Non-pigmented ciliary epithelial cell (primary cell): ENCODE measurements at regions not wholly inside any gene's neighbourhood (a gene's known extent, or its start where the extent isn't known, plus 50 kb on each side); places are given as distances from the start of the nearest gene placed in this dataset.
"Not testable (repeated sequence)": the region's sequence is repeated elsewhere in the genome, so short reads cannot be mapped to it uniquely, and the experiment has no call there.

Experiments used
- DNase-seq: peaks from one replicate; pipeline ENCODE4 v3.0.0-alpha.2; 2010; ENCODE audit warnings: low read depth

DNA sequence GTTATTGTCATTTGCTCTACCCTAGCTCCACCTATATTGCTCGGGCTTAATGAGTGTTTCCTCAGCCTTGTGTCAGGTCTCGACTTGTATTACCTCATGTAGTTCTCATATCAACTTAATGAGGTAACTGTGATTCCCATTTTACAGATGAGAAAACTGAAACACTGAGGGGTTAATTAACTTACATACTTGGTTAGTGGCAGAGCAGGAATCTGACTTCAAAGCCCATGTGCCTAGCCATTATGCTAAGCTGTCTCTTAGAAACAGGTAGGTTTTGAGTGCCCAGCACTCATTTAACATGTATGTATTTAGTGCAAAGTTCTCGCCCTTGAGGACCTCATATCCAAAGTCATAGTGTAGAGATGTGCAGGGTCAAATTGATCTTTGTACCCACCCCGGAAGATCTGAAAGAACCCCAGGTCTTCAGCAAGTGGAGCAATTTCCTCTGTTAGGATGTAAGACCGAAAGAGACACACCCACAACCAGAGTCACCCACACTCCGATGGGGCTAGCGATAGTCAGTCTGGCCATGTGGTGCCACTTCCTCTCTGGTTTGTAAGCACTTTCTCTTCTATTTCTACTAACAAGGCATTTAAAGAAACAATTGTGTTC, 121.0 kb upstream of the SLC39A10 start:
- no peak for DNase-seq

DNA sequence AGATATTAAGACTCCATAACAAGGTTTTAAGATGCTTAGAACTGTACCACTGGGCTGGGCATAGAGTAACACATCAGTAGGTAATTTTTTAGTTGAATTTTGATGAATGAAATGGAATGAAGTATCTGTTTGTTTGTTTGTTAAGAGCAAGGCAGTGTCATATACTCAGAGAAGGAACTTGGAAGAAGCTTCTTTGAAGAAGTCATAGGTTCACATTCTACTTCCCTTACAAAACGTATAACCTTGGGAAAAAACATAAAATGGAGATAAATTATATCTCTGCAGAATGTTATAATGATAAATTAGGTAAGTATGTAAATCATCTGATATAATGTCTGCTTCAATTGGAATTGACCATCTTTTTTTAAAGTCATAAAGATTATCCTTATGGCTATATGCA, 122.1 kb upstream of the SLC39A10 start:
- no peak for DNase-seq

DNA sequence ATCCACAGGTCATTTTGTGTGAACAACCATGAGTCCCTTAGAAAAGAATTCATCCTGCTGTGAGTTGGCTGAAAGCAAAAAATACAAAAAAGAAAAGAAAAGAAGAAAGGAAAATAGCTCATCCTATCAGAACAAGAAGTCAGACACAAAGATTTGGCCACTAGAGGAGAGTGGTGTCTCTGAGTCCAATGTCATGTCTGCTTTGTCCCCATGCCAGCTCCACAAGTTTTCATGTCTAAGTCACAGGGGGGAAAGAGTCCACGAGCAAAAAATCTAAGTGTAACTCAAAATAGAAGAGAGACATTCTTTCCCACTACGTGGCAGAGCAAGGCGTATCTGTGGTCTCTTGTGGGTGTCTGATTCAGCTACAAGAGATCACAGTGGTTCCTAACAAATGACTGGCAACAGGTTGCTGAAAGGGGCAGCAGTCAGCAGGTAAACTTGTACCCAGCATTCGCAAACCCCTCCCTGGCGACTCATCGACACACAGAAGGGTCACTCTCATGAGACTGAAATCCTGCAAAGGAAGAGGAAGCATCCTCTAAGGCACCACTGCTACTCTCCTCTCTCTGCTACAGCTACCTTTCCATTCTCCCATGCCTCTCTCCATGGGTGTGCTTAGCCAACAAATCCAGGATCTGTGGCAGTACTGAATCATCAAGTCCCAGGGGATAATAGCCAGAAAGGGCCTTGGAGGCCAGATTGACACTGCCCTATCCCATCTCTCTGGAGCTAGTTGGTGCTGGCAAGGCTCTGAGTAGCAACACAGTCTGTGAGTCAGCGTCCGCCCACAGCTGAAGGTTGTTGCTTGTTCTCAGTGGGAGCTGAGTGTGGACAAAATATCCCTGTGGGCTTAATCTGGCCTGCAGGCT, 123.0 kb upstream of the SLC39A10 start:
- peak; percentile 88 for DNase-seq

DNA sequence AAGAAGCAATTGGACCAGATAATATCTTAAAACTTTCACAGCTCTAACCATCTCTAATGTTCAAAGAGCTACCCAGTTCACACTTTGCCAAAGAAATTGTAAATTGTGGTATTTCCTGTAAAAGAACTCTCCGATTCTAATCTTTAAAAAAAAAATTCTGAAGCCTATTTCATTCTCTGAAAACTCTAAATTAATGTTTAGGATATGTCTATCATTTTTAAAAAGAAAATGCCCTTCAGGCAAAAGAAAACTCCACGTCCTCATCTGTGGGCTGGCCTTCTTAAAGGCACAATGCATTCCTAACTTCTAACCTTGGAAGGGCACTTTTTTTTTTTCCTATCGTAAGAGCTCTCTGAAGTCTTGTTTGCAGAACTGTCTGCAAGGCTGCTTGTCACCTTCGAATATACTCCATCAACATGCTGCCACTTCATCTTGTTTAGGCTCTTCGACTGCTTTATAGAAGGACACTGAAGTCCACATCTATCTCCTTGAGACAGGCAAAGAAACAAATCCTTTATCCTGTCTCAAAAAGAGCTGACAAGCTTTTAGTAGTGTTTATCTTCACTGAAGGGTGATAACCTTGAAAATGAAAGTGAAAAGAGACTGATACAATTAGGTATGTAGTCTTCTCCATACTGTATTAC, 124.3 kb upstream of the SLC39A10 start:
- DNase-seq: no peak

DNA sequence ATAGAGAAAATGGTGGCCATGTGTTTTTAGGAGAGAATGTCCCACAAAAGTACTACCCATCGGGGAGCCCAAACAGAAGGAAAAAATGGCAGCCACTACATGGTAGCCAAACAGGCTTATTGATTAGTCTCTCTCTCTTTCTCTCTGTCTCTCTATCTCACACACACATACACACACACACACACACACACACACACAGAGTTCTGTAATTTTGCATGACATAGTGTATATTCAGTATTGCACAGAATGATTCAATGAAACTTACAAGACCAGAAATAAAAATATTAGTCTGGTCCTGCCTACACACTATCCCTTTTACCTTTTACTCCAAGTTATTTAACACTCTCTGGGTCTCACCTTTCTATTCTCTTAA, 124.8 kb upstream of the SLC39A10 start:
- no peak for DNase-seq

DNA sequence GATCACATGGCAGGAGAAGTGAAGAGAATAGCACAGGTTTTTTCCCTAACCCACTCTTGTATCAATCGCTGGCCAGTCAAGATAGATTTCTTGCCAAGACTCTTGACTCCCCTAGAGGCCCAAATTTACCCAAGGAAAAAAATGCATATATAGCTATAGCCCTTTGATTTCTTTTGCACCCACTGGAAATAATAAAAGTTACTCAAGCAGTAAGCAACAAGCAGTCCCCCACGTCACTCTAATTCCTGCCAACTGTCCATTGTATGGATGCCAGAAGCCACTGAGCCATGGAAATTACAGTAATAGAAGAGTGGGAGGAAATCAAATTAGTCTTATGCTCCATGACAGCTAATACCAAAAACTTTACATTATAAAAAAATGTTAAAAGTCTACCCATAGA, 125.3 kb upstream of the SLC39A10 start:
- no peak for DNase-seq

DNA sequence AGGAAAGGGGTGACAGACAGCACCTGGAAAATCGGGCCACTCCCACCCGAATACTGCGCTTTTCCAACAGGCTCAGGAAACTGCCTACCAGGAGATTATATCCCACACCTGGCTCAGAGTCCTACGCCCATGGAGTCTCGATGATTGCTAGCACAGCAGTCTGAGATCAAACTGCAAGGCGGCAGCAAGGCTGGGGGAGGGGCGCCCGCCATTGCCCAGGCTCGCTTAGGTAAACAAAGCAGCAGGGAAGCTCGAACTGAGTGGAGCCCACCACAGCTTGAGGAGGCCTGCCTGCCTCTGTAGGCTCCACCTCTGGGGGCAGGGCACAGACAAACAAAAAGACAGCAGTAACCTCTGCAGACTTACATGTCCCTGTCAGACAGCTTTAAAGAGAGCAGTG, 133.8 kb upstream of the SLC39A10 start:
- not testable (repeated sequence) for DNase-seq

DNA sequence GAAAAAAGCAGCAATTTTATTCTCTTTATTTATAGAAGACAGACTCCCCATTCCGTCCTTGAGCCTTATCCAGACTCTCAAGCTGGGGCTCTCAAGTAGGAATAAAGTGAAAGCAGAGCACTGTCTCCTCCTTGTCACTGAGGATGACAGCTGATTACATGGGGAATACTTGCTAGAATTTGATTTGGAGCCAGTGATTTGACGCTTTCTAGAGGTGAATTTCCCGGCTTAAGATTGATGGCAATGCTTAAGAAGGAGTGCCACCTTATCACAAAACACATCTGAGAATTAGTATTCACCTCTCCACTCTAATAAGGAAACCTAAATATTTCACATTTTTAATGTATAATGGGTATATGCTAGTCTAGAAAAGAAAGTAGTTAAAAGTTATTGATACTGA, 135.4 kb upstream of the SLC39A10 start:
- DNase-seq: no peak

DNA sequence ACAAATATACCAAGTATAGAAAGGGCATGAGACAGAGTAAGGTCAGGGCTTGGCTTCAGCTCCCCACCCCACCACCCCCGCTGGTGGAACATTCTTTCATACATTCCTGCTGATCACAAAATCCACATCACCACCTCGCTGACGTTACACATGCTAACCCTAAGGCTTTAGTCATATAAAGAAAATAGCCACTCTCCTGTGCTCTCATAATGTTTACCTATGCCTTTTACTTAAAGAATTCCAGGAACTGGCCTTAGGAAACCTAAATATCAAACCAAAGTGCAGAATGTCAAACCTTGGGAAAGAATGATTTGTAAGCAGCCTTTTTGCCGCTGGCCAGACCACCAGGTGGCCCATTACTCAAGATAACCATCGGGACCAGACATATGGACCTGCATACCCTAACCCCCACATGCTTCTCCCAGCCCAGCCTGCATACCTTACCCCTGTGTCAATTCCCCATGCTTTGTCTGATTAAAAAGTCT, 136.3 kb upstream of the SLC39A10 start:
- DNase-seq: peak; percentile 97

DNA sequence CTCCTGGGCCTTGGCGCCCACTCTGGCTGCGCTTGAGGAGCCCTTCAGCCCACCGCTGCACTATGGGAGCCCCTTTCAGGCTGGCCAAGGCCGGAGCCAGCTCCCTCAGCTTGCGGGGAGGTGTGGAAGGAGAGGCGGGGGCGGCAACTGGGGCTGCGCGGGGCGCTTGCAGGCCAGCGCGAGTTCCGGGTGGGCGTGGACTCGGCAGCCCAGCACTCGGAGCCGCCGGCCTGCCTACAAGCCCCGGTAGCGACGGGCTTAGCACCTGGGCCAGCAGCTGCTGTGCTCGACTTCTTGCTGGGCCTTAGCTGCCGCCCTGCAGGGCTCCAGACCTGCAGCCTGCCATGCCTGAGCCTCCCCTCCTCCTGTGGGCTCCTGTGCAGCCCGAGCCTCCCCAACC, 141.5 kb upstream of the SLC39A10 start:
- no peak for DNase-seq

DNA sequence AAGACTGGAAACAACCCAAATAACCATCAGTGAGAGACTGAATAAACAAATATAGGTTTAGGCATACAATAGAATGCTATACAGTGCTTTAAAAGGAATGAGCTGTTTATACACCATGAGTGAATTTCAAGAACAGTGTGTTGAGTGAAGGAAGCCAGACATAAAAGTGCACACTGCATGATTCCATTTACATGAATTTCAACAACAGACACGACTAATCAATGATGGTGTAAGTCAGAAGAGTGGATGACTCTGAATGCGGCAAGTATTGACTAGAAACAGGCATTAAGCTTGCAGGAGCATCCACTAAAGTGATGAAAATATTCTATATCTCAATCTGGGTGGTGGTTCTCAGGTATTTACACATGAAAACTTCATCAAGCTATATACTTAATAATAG, 142.7 kb upstream of the SLC39A10 start:
- DNase-seq: no peak

DNA sequence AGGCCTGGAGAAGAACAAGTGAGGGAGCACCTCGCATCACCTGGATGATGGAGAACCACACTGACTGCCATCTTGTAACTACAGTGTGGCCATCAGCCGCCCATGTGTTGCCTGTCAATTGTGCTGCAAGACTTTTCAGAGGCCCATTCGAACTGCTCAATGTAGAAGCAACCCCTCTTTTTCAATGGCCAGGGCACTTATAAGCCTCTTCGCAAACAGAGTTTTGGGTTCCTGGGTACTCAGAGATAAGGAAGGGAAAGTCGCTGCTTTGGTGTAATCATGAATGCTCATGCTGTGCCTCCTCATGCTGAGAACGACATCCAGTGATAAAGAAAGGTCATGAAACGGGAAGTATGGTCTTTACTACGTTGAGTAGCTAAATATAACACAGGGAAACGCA, 143.9 kb upstream of the SLC39A10 start:
- DNase-seq: no peak

DNA sequence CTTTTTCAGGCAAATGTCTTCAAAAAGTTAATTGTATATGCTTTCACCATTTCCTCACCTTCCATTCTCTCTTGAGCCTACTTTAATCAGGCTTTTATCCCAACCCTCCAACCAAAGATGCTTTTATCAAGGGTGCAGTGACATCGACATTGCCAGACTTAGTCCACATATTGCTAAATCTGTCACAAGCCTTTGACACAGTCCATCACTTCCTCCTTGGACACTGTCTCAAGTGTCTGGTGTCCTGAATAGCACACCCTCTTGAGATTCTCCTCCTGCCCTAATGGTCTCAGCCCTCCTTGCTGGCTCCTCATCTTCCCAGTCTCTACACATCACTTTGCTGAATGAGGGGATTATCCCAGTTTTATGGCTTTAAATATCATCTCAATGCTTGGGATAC, 147.5 kb upstream of the SLC39A10 start:
- DNase-seq: no peak

DNA sequence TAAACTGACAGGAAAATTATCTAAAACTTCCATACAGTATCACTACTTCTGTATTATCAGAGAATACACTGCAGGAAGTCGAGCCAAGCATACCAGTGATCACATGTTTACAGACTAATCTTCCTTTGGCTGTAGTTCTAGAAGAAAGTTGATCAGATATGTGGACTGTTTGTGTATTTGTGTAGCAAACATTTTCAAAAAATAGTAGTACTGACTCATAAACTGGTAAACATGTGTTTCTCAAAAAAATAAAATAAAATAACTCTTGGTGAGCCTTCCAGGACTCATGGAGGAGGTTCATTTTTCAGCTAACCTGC, 148.9 kb upstream of the SLC39A10 start:
- no peak for DNase-seq

DNA sequence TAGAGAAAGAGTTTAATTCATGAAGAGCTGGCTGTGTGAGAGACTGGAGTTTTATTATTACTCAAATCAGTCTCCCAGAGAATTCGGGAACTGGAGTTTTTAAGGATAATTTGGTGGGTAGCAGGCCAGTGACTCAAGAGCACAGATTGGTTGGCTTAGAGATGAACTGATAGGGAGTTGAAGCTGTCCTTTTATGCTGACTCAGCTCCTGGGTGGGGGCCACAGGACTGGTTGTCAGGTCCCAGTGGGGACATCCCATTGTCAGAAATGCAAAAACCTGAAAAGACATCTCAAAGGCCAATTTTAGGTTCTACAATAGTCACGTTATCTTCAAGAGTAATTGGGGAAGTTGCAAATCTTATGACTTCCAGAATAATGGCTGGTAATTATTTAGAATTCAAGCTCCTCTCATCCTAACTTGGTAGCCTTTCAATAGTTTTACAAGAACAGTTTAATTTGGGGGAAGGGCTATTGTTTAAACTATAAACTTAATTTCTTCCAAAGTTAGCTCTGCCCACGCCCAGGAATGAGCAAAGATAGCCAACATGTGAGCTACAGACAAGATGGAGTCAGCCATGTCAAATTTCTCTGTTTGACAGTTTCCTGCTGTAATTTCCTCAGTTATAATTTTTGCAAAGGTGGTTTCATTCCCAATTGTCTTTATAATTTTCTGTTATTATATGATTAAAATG, 149.4 kb upstream of the SLC39A10 start:
- DNase-seq: no peak

DNA sequence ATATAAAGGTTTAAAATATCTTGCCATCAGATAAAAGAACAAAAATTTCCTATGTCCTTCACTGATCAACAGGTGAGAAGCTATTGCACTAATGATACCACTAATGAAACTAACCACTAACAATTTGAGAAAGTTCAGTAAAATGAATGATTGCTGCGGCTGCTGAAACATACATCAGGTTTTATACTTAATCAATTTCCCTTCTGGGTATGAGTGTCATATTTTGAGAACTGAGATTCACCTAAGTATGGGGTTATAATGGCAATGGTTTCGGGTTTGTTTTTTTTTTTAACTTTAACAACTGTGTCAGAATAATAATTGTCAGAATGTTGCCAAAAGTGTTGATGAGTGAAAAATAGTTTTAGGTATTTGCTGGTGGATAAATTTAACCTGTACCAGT, 151.3 kb upstream of the SLC39A10 start:
- DNase-seq: no peak

DNA sequence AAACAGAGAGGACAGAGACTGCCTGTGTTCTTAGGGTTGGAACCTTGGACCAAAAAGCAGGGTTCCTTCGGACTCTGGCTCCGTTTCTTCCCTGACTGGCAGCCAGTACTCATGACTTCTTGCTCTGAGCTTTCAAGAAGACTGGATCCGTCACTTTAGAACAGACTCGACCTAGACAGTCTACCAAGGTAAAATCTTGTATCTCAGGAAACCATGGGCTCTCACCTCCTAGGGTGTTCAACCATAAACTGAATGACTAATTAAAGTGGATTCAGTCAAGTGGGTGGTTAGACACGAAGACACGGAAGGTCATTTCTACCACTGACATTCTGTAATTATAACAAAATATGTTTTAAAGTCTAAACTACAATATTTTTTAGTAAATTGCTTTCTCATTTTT, 153.8 kb upstream of the SLC39A10 start:
- no peak for DNase-seq

DNA sequence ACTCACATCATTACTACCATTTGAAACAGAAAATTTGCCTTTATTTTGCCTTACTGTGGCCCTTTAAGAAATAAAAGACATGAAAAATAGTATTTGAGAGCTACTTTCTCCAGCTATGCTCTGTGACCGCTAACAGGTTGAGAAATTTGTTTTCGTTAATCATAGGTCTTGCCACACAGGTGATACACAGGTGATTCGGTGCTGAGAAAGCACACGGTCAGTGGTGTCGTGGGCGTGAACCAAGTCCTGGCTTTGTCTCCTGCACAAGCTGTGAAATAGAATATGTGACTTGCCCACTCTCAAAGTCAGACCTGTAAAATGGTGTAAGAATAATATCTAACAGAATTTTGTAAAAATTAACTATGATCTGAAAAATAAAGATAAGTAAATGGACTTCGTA, 155.3 kb upstream of the SLC39A10 start:
- DNase-seq: no peak

DNA sequence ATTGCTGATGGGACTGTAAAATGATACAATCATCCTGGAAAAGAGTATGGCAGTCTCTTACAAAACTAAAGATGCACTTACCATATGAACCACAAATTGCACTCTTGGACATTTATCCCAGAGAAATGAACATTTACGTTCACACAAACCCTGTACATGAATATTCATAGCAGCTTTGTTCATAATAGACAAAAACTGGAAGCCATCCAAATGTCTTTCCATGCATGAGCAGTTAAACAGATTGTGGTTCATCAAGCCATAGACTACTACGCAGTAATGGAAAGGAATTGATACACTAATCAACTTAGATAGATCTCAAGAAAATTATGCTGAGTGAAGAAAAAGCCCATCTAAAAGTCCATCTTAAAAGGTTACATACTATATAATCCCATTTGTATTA, 156.1 kb upstream of the SLC39A10 start:
- no peak for DNase-seq

DNA sequence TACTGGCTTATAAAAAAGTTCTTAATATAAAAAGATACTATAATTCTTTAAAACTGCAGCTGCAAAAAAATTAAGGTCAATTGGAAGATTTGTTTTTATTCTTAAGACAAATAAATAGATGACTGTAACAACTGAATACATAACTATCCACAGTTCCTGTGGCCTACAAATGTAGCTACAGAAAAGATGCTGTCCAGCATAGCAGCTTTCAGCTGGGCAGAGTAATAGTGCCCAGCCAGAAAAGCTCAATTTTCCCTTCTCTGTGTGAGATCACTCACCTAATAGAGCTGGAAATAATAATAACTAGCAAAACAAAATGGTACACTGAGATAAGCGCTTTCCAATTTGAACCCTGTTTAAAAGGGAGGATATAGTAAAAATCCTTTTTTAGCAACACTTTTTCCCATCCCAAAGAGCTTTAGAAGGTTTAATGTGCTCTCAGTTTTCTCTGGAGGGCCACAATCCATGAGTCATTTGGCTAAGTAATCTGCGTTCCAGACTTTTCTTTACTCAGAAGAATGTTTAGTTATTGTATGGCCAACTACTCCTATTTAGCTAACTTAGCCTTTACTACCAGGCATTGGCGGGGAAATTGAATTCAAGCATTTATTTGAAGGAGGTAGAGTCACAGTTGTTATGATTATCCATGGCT, 158.1 kb upstream of the SLC39A10 start:
- DNase-seq: no peak

DNA sequence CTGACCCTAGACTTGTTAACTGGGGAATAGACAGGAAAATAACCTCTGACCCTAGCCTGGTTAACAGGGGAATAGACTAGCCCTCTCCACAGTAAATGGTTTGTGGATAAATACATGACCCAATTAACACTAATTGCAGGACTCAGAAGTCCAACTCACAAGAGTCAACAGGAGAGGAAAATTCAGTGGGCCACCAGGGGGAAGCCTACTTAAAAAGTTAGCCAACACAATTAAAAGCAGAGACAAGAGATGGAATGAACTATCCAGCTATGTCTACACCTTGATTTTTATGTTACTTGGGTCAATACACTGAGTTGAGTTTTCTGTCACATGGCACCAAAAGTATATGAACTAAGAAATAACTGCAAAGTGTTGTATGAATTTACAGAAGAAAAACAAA, 158.8 kb upstream of the SLC39A10 start:
- DNase-seq: no peak

DNA sequence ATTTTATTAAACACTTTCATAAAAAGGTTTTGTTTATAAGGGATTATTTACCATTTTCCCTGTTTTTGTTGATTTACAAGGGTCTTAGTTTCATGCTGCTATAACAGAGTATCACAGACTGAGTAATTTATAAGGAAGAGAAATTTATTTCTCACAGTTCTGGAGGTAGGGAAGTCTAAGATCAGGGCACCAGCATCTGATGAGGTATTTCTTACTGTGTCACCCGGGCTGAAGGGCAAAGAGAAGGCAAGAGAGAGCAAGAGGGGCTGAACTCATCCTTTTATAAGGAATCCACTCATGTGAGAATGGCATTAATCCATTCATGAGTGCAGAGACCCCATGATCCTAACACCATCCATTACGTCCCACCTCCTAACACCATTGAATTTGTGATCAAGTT, 160.0 kb upstream of the SLC39A10 start:
- no peak for DNase-seq
